Heart left ventricle (tissue), 13 donors: ENCODE measurements at regions not wholly inside any gene's neighbourhood (a gene's known extent, or its start where the extent isn't known, plus 50 kb on each side); places are given as distances from the start of the nearest gene placed in this dataset.

Experiments used
- CTCF ChIP-seq, 12 donors: fragments of 200-600 bp; sonication (generic) in 4 of 12; IDR thresholded peaks; one replicate each; pipeline versions ENCODE4 v1.5.0 to v1.8.0; 2018 to 2022; ENCODE audit warnings: antibody characterized with exemption in 12 of 12, mild to moderate bottlenecking in 5 of 12
- POLR2A ChIP-seq, 2 donors: fragments of 450-650 bp; IDR thresholded peaks; one replicate each; pipeline ENCODE4 v1.6.1; 2017; ENCODE audit warnings: antibody characterized with exemption in 2 of 2, mild to moderate bottlenecking in 2 of 2, moderate library complexity in 2 of 2
- donor health status: ischemic (EF 13 %, LVEDD 7.1; RV severe dilation, severe dysfunction).
- donor health status: DM: no; HTN: yes; CAD: no.
- donor health status: DM: no; HTN: no; CAD: no.
- donor health status: ischemic (EF 25% LVEDD 6.9; RV normal size, moderate dysfunction).
- donor health status: ischemic (EF 25% LVEDD 5.7; RV mildly dilated, moderate dysfunction).
- donor health status: ischemic (EF 35%, LVEDD 5.7; RV mildly dilated, moderate dysfunction).
- donor health status: nonischemic (EF 11% LVEDD 7.7; RV severe dilation, severe dysfunction).
- donor health status: DM: yes; HTN: yes; CAD: no.
- donor health status: PGD.
- donor health status: ischemic (EF 29% LVEDD 5.4; RV normal size, mild dysfunction).
- donor health status: nonischemic (EF 23%, LVEDD 6.1; RV moderate dilation, normal function).

GRCh38 chr6:164048840-164049516, 634.5 kb downstream of the QKI start:
- TF ChIP-seq CTCF (IDR thresholded peaks at IDR 0.05) = no peak
- no peak for TF ChIP-seq POLR2A (IDR thresholded peaks at IDR 0.05)
